ENCODE measurements at regions not wholly inside any gene's neighbourhood (a gene's known extent, or its start where the extent isn't known, plus 50 kb on each side); places are given as distances from the start of the nearest gene placed in this dataset.

DNA sequence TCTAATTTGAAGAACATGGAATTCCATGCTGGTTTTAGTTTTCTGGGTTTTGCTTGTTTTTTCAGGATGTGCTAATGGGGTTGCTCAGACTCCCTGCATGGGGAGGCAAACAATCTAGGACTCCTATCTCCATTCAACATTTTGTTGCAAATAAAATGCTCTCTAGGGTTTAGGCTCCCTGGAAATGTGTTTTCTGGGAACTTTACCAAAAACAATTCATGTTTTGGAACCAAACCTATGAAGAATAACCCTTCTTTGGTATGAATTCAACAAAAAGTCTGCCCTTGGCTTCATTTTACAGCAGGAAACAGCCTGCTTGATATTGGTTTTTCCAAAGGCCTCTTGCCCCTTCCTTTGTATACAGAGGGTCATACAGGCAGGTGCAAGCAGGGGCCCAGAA is 217.7 kb downstream of the FOXA2 start (continued):
- TF ChIP-seq, protein P1, sequence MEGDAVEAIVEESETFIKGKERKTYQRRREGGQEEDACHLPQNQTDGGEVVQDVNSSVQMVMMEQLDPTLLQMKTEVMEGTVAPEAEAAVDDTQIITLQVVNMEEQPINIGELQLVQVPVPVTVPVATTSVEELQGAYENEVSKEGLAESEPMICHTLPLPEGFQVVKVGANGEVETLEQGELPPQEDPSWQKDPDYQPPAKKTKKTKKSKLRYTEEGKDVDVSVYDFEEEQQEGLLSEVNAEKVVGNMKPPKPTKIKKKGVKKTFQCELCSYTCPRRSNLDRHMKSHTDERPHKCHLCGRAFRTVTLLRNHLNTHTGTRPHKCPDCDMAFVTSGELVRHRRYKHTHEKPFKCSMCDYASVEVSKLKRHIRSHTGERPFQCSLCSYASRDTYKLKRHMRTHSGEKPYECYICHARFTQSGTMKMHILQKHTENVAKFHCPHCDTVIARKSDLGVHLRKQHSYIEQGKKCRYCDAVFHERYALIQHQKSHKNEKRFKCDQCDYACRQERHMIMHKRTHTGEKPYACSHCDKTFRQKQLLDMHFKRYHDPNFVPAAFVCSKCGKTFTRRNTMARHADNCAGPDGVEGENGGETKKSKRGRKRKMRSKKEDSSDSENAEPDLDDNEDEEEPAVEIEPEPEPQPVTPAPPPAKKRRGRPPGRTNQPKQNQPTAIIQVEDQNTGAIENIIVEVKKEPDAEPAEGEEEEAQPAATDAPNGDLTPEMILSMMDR (IDR thresholded peaks at IDR 0.05; ENCODE audit: low read depth, low read length, missing input control): no peak
- TF ChIP-seq HNF4G (IDR thresholded peaks at IDR 0.05) (no peak), ATF3 (IDR thresholded peaks at IDR 0.05) (no peak)

DNA sequence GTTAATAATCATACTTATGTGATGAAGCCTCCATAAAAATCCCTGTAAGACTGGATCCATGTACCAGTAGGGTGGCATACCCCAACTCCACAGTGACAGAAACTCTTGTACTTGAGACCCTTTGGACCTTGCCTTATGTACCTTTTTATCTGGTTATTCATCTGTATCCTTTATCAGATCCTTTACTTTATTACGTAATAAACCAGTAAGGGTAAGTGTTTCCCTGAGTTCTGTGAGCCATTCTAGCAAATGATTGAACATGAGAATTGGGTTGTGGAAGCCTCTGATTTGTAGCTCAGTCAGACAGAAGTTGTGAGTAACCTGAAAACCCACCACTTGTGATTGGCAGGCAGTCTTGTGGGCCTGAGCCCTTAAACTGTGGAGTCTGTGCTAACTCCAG is 229.7 kb downstream of the FOXA2 start:
- TF ChIP-seq GABPA (IDR thresholded peaks at IDR 0.05 in 1 of 2, conservative IDR thresholded peaks at IDR 0.05 in 1 of 2) (no peak), HNF4A (conservative IDR thresholded peaks at IDR 0.05) (no peak), ATF3 (IDR thresholded peaks at IDR 0.05) (no peak), JUND (IDR thresholded peaks at IDR 0.05) (no peak), RXRA (IDR thresholded peaks at IDR 0.05) (no peak)
- WGBS: 94% methylated on average over 1 of the region's 1 CpG
- H3K27me3 ChIP-seq (ENCODE audit: control insufficient read depth in 4 of 4, insufficient read depth in 4 of 4, low read length in 3 of 4): no peaks in the 10 kb centered on the region
- H3K36me3 ChIP-seq (ENCODE audit: control insufficient read depth in 4 of 4, insufficient read depth in 3 of 4, low read depth in 1 of 4, low read length in 3 of 4): no peaks in the 10 kb centered on the region
- no peak for DNase-seq (ENCODE audit: low spot score)
- no peaks in the 10 kb centered on the region for H3K9me3 ChIP-seq (ENCODE audit: control insufficient read depth in 4 of 4, low read length in 3 of 4)
- H3K4me1 ChIP-seq (ENCODE audit: control insufficient read depth in 4 of 4, insufficient read depth in 4 of 4, low read length in 3 of 4): no peaks in the 10 kb centered on the region
- no peak overlapping the region for H3K9ac ChIP-seq (ENCODE audit: low read depth in 1 of 2, low read length in 2 of 2)
- no peak overlapping the region for H3K4me3 ChIP-seq (ENCODE audit: low read depth in 1 of 3, low read length in 3 of 3)
- H3K27ac ChIP-seq (ENCODE audit: low read depth in 1 of 2, low read length in 2 of 2): no peak overlapping the region

DNA sequence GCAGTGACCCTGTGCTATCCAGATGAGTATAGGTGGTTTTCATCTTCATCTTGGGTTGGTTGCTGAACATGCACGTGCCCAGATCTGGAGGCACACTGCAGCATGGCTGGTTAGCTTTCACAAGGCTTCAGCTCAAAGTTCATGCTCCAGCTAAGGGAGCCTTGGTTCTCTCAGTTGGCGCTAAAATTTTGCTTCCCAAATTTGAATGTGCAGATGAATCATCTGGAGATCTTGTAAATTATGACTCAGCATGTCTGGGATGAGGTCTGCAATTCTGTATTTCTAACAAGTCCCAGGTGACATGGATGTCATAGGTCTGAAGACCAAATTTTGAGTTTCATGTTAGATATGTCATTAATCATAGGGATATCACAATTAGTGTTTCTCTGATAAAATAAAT is 230.8 kb downstream of the FOXA2 start:
- no peak for TF ChIP-seq RXRA (IDR thresholded peaks at IDR 0.05)
- TF ChIP-seq FOXA1 (IDR thresholded peaks at IDR 0.05): no peak
- TF ChIP-seq EGR1 (IDR thresholded peaks at IDR 0.05; ENCODE audit: low read depth in 2 of 2): no peak
- no peak for TF ChIP-seq ATF3 (IDR thresholded peaks at IDR 0.05)
- no peak for TF ChIP-seq RAD21 (IDR thresholded peaks at IDR 0.05)
- no peak for TF ChIP-seq FOXA2 (IDR thresholded peaks at IDR 0.05)
- no peak for TF ChIP-seq NR2F2 (IDR thresholded peaks at IDR 0.05)
- TF ChIP-seq, protein P1 (IDR thresholded peaks at IDR 0.05; ENCODE audit: low read depth, low read length, missing input control): no peak
- TF ChIP-seq HNF4A (conservative IDR thresholded peaks at IDR 0.05): no peak
- TF ChIP-seq, protein P2, sequence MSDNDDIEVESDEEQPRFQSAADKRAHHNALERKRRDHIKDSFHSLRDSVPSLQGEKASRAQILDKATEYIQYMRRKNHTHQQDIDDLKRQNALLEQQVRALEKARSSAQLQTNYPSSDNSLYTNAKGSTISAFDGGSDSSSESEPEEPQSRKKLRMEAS (IDR thresholded peaks at IDR 0.05): no peak
- TF ChIP-seq YY1 (IDR thresholded peaks at IDR 0.05): no peak
- no peak for TF ChIP-seq SP1 (IDR thresholded peaks at IDR 0.05)
- no peak for TF ChIP-seq GABPA (IDR thresholded peaks at IDR 0.05 in 1 of 2, conservative IDR thresholded peaks at IDR 0.05 in 1 of 2)
- TF ChIP-seq, protein P3, sequence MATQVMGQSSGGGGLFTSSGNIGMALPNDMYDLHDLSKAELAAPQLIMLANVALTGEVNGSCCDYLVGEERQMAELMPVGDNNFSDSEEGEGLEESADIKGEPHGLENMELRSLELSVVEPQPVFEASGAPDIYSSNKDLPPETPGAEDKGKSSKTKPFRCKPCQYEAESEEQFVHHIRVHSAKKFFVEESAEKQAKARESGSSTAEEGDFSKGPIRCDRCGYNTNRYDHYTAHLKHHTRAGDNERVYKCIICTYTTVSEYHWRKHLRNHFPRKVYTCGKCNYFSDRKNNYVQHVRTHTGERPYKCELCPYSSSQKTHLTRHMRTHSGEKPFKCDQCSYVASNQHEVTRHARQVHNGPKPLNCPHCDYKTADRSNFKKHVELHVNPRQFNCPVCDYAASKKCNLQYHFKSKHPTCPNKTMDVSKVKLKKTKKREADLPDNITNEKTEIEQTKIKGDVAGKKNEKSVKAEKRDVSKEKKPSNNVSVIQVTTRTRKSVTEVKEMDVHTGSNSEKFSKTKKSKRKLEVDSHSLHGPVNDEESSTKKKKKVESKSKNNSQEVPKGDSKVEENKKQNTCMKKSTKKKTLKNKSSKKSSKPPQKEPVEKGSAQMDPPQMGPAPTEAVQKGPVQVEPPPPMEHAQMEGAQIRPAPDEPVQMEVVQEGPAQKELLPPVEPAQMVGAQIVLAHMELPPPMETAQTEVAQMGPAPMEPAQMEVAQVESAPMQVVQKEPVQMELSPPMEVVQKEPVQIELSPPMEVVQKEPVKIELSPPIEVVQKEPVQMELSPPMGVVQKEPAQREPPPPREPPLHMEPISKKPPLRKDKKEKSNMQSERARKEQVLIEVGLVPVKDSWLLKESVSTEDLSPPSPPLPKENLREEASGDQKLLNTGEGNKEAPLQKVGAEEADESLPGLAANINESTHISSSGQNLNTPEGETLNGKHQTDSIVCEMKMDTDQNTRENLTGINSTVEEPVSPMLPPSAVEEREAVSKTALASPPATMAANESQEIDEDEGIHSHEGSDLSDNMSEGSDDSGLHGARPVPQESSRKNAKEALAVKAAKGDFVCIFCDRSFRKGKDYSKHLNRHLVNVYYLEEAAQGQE (IDR thresholded peaks at IDR 0.05): no peak
- TF ChIP-seq ZBTB33 (IDR thresholded peaks at IDR 0.05): no peak
- TF ChIP-seq JUND (IDR thresholded peaks at IDR 0.05): no peak
- no peak overlapping the region for H3K9ac ChIP-seq (ENCODE audit: low read depth in 1 of 2, low read length in 2 of 2)
- H3K27ac ChIP-seq (ENCODE audit: low read depth in 1 of 2, low read length in 2 of 2): no peak overlapping the region
- H3K36me3 ChIP-seq (ENCODE audit: control insufficient read depth in 4 of 4, insufficient read depth in 3 of 4, low read depth in 1 of 4, low read length in 3 of 4): no peaks in the 10 kb centered on the region
- H3K27me3 ChIP-seq (ENCODE audit: control insufficient read depth in 4 of 4, insufficient read depth in 4 of 4, low read length in 3 of 4): no peaks in the 10 kb centered on the region
- WGBS: 90% methylated on average over 2 of the region's 2 CpGs
- H3K4me3 ChIP-seq (ENCODE audit: low read depth in 1 of 3, low read length in 3 of 3): no peak overlapping the region
- H3K4me1 ChIP-seq (ENCODE audit: control insufficient read depth in 4 of 4, insufficient read depth in 4 of 4, low read length in 3 of 4): no peaks in the 10 kb centered on the region
- DNase-seq (ENCODE audit: low spot score): no peak
- no peaks in the 10 kb centered on the region for H3K9me3 ChIP-seq (ENCODE audit: control insufficient read depth in 4 of 4, low read length in 3 of 4)

Data from liver (tissue), 8 donors.